22Rv1 (cell line): ENCODE measurements at regions not wholly inside any gene's neighbourhood (a gene's known extent, or its start where the extent isn't known, plus 50 kb on each side); places are given as distances from the start of the nearest gene placed in this dataset.

Experiments
- ZFX ChIP-seq: fragments of 450-650 bp; IDR thresholded peaks from 2 replicates; pipeline ENCODE4 v1.6.1; 2017; ENCODE audit warnings: antibody characterized with exemption, borderline replicate concordance
- TF ChIP-seq, protein P1 (sequence below): fragments of 450-650 bp; IDR thresholded peaks from 2 replicates; pipeline ENCODE4 v1.5.1; 2017; ENCODE audit warnings: mild to moderate bottlenecking

DNA sequence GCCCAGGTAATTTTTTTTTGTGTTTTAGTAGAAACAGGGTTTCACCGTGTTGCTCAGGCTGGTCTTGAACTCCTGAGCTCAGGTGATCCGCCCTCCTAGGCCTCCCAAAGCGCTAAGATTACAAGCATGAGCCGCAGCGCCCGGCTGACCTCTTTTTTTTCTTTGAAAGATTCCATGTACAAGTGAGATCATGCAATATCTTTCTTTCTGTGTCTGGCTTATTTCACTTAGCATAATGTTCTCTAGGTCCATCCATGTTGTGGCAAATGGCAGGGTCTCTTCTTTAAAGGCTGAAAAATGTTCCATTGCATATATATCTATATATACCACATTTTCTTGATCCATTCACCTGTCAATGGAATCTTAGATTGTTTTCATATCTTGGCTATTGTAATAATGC is 255.0 kb upstream of the MYOCD start:
- TF ChIP-seq, protein P1, sequence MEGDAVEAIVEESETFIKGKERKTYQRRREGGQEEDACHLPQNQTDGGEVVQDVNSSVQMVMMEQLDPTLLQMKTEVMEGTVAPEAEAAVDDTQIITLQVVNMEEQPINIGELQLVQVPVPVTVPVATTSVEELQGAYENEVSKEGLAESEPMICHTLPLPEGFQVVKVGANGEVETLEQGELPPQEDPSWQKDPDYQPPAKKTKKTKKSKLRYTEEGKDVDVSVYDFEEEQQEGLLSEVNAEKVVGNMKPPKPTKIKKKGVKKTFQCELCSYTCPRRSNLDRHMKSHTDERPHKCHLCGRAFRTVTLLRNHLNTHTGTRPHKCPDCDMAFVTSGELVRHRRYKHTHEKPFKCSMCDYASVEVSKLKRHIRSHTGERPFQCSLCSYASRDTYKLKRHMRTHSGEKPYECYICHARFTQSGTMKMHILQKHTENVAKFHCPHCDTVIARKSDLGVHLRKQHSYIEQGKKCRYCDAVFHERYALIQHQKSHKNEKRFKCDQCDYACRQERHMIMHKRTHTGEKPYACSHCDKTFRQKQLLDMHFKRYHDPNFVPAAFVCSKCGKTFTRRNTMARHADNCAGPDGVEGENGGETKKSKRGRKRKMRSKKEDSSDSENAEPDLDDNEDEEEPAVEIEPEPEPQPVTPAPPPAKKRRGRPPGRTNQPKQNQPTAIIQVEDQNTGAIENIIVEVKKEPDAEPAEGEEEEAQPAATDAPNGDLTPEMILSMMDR = no peak
- TF ChIP-seq ZFX = no peak
